Pons (tissue), 1 donor: ENCODE measurements at regions not wholly inside any gene's neighbourhood (a gene's known extent, or its start where the extent isn't known, plus 50 kb on each side); places are given as distances from the start of the nearest gene placed in this dataset.
A peak's percentile ranks its signal among the peaks of the same experiment; 100 is the strongest.

Source experiments
- DNase-seq: peaks from one replicate; pipeline ENCODE4 v3.0.0-alpha.2; 2016; ENCODE audit warnings: low spot score

DNA sequence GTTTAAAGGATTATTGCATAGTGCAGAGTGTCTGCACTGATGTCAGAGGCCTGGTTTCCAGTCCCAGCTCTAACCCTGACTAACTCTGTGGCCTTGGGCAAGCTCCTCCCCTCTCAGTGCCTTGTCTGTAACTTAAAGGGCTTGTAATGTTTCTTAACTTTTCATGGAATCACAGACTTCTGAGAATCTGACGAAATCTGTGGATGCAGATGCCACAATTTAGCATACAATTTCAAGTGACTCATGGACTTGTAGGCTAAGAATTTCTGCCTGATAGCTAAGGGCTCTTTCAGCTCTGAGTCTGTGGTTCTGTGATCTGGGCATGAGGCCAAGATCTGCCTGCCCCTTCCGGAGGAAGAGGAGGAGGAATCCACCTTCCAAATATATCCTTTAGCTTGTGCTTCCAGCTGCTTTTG is 236.9 kb downstream of the AR start:
- peak; percentile 63 for DNase-seq

- DNase-seq, result no peak
These were observed 237.3 kb downstream of the AR start for GRCh38 chrX:67781132-67781531.

- DNase-seq, result no peak
These were observed 240.9 kb downstream of the AR start for GRCh38 chrX:67784712-67785111.

DNA sequence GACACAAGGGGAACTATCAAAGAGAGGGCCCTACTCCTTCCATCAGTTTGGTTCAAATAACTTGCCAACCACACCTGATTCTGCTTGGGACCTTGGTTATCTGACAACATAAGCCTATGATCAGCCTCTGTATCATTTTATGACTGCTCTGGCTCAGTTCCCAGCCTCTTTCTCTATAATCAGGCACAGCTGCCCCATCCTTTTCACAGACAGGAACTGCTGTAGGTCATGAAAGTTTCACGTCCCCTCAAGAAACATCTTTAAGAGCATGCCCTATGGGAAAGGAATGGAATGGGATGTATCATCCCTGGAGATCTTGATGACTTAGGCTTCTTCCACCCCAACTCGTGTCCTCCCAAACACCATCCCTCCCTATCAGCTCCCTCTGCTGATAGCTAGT is 243.4 kb downstream of the AR start:
- no peak for DNase-seq

GRCh38 chrX:67789536-67789935 is 245.7 kb downstream of the AR start:
- DNase-seq, result no peak
